ENCODE measurements at regions not wholly inside any gene's neighbourhood (a gene's known extent, or its start where the extent isn't known, plus 50 kb on each side); places are given as distances from the start of the nearest gene placed in this dataset.

GRCh38 chr18:2050702-2051201 lies 520.6 kb downstream of the METTL4 start (continued):
- TF ChIP-seq ZBTB33 (IDR thresholded peaks at IDR 0.05; ENCODE audit: extremely low read depth, insufficient replicate concordance, low read length) (no peak), MAX (IDR thresholded peaks at IDR 0.05) (0 out of 2 replicates have a peak, but pooled peaks have one; percentile 15), SRF (IDR thresholded peaks at IDR 0.05; ENCODE audit: low read depth) (no peak), YY1 (IDR thresholded peaks at IDR 0.05; ENCODE audit: extremely low read depth, insufficient replicate concordance, low read depth, low read length) (no peak), EGR1 (IDR thresholded peaks at IDR 0.05; ENCODE audit: low read depth) (no peak), FOSL1 (IDR thresholded peaks at IDR 0.05; ENCODE audit: low read depth) (peak; percentile 56), ATF3 (IDR thresholded peaks at IDR 0.05) (no peak), ZNF274 (IDR thresholded peaks at IDR 0.05; ENCODE audit: low read depth, low read length) (no peak), CTCF (IDR thresholded peaks at IDR 0.05 in 2 of 3, conservative IDR thresholded peaks at IDR 0.05 in 1 of 3; ENCODE audit: borderline replicate concordance in 1 of 3, insufficient read depth in 1 of 3, low read depth in 2 of 3, low read length in 2 of 3) (no peak), SIN3A (IDR thresholded peaks at IDR 0.05; ENCODE audit: low read depth) (no peak), ZFX (IDR thresholded peaks at IDR 0.05) (no peak)
